ENCODE measurements at regions not wholly inside any gene's neighbourhood (a gene's known extent, or its start where the extent isn't known, plus 50 kb on each side); places are given as distances from the start of the nearest gene placed in this dataset.

DNA sequence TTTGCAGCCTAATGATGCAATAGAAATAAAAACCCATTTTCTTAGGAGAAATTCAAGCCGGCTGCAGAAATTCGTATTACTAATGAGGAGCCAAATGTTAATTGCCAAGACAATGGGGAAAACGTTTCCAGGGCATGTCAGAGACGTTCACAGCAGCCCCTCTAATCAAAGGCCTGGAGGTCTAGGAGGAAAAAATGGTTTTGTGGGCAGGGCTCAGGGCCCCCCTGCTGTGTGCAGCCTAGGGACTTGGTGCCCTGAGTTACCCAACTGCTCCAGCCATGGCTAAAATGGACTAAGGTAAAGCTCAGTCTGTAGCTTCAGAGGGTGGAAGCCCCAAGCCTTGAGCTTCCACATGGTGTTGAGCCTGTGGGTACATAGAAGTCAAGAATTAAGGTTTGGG is 461.4 kb downstream of the FAT4 start:
- TF ChIP-seq EP300 (IDR thresholded peaks at IDR 0.05) = no peak
- TF ChIP-seq CTCF (IDR thresholded peaks at IDR 0.05) = no peak
- TF ChIP-seq POLR2AphosphoS5 (IDR thresholded peaks at IDR 0.05) = no peak
- TF ChIP-seq POLR2A (IDR thresholded peaks at IDR 0.05) = no peak
